HG02623 (cell line): ENCODE measurements at regions not wholly inside any gene's neighbourhood (a gene's known extent, or its start where the extent isn't known, plus 50 kb on each side); places are given as distances from the start of the nearest gene placed in this dataset.

Source experiments
- ATAC-seq: cut with Tn5 transposase; IDR thresholded peaks from one replicate; pipeline ENCODE4 v1.9.1; 2021; ENCODE audit warnings: moderate library complexity; ENCODE audit not compliant: unreplicated experiment

DNA sequence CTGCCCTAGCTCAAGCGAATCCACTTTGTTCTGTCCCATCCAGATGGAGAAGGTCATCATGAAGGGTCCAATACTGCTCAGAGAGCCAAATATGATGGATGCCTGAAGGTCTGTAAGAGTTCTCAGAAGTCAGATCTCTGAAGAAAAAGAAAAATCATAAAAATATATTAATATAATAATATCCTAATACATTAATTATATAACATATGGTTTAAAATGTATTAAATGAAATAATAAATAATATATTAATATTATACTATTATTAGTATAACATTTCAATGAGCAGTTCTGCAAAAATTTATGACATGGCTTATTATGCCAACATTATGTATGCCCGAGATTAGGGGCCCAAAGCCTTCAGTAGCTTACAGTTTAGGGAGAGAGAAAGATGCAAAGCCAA lies 78.2 kb upstream of the GPR12 start:
- no peak for ATAC-seq

GRCh38 chr13:26837997-26838396 lies 77.4 kb upstream of the GPR12 start:
- no peak for ATAC-seq

GRCh38 chr13:26837102-26837501 lies 76.5 kb upstream of the GPR12 start:
- no peak for ATAC-seq

DNA sequence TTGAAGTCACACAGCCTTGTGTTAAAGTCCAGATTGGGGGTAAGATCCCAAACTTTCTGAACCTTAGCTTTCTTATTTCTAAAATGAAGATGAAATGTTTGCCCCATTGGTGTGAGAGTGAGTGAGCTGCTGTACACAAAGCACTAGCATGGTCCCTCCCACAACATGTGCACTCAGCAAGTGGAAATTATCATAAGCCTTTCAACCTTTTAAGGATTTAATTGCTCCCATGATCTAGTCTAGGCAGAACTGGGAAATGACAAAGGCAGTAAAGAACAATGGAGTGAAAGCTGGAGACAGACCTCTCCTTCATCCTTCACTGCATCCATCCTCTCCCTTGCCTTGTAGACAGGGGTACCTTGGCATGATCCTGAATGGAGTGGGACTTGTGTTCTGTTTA lies 76.0 kb upstream of the GPR12 start:
- no peak for ATAC-seq

- no peak for ATAC-seq
Measured at GRCh38 chr13:26834646-26835045, 74.1 kb upstream of the GPR12 start.

GRCh38 chr13:26831336-26831908 lies 70.8 kb upstream of the GPR12 start:
- ATAC-seq = no peak

- ATAC-seq = no peak
Measured at GRCh38 chr13:26829716-26830115, 69.1 kb upstream of the GPR12 start.

GRCh38 chr13:26824581-26824980 lies 64.0 kb upstream of the GPR12 start:
- no peak for ATAC-seq

DNA sequence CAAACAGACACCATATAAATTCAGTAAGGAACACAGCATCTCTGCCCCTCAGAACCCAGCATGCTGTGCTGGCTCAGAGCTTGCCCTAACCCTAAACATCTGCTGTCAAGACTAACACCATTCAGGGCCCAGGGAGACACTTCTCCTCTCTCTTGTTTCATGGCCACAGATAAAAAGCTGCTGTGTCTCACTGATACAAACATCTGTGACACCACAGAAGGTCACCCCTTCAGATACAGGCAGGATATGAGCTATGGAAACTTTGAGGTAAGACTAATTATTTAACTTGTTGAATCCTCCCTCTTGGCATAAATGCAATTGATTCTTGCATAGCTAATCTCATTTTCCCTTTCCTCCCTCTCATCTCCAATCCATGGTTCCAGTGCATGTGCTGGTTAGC lies 61.6 kb upstream of the GPR12 start:
- ATAC-seq = no peak

DNA sequence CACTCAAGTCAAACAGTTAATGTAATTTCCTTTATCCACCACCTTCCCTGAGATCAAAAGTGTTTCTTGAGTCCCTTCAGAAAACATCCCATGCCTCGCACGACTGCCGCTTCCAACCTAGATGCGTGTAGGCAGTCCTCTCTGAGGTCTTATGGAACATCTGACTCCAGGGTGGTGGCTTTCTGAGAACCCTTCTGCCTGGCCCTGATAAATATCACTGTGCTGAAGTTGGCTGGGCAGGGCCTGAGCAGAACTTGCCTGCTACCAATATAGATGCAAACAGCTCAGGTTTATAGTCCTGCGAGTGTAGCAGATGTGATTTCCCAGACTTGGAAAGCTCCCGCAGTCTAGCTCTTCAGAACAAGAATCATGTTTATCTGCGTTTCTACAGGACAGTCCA lies 61.1 kb upstream of the GPR12 start:
- ATAC-seq = no peak

DNA sequence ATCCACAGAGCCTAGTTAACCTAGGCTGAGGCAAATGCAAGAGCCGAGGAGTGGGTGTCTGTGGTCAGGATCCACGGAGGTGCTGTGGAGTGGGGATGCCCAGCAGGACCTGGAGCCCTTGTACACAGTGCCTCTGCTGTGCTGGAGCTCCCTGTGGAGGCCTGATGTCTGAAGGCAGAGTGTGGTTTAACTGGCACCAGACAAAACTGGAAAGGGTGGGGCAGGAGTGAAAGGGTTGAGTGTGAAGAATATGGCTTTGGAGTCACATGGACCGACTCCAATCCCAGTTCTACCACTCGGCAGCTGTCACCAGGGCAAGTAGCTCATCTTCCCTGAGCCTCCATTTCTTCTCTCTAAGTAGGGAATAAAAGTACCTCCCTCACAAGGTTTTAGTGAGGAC lies 60.3 kb upstream of the GPR12 start:
- ATAC-seq = no peak

DNA sequence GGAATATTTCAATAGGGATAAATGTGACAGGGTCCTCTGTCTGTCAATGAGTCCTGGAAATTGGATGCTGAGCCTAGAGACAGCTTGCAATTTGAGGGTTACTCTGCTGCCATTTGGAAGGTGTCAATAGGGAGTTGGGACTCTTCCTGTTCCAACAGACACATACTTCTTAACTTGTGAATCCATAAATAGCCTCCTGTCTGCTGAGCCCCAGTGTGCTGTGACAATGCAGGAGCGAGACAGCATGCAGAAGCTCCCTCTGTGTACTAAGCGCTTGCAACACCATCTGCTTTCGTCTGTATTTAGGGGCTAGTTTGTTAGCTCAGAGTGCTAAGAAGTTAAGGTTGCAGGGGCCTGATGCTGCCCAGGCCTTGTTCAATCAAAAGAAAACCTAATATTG lies 58.5 kb upstream of the GPR12 start:
- ATAC-seq = no peak

DNA sequence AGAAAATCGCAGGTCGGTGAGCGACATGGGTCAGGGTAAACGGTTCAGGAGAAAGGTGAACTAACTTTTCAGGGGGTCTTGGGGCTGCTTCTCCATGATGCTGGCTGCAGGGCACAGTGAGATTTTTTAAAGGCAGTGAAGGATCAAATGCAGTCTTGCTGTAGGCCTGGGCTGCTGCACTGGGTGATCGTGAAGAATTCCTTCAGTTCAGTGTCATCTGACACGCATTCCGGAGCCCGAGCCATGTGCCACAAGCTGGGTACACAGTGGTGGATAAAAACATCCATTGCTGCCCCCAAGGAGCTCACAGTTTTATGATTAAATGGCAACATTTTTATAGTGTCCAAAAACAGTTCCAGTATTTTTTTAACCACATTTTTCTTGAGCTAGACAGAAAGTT lies 56.3 kb upstream of the GPR12 start:
- no peak for ATAC-seq

- no peak for ATAC-seq
Measured at GRCh38 chr13:26813980-26814348, 53.4 kb upstream of the GPR12 start.

DNA sequence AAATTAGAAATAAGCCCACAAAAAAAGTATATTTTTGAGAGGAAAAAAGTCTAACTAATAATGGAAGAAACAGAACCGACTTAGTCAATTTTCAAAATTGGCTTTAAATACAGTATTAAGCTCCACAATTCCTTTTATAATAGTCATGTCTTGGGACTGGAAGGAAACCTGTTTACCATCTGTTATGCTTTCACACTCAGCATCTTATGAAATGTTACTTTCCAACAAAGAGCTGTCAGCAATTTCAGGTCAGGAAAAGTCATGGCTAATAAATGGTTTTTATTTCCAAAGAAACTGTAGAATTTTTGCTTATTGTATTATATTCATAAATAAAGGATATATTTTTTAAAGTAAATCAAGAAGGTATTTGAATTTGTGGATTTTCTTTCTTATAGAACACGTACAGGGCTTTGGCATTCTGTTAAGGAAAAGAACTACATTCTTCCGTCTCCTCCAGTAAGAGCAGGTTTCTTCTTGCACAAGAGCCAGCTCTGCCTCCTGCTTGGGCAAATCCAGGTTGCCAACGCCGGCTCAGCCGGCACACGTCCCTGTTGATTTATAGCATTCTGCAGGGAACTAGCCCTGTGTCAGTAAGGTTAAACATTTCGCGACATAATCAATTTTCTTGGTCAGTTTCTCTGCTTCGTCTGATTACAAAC lies 52.9 kb upstream of the GPR12 start:
- ATAC-seq = no peak

DNA sequence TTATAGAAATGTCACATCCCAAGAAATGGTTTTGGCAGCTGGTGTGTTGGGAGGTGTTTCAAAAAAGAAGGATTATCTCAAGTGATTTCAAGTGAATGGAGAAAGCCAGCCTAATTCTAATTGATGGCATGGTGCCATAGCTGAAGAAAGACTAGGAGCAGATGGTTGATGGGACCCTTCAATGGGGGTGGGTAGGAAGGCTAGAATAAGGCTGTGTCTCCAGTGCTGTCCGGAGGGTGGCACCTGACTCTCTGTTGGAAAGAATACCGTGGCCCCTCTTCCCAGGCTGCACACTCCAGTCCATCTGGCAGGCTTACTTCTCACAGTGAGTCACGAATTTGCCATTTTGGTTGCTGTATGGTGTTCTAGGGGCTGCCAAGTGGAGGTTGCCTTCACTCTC lies 51.0 kb upstream of the GPR12 start:
- ATAC-seq = no peak
